ENCODE measurements at regions not wholly inside any gene's neighbourhood (a gene's known extent, or its start where the extent isn't known, plus 50 kb on each side); places are given as distances from the start of the nearest gene placed in this dataset.
A peak's percentile ranks its signal among the peaks of the same experiment; 100 is the strongest.

- H3K4me3 ChIP-seq (ENCODE audit: low read depth, low read length), result no peak overlapping the region
- DNase-seq (ENCODE audit: low read depth), result no peak
- TF ChIP-seq CTCF (IDR thresholded peaks at IDR 0.05; ENCODE audit: control insufficient read depth, extremely low read depth, insufficient read depth), result no peak
These were observed 501.5 kb upstream of the USP15 start for GRCh38 chr12:61758661-61759060.

GRCh38 chr12:61765926-61766325 lies 494.3 kb upstream of the USP15 start:
- no peak for TF ChIP-seq CTCF (IDR thresholded peaks at IDR 0.05; ENCODE audit: control insufficient read depth, extremely low read depth, insufficient read depth)
- DNase-seq (ENCODE audit: low read depth), result no peak
- H3K4me3 ChIP-seq (ENCODE audit: low read depth, low read length), result no peak overlapping the region

GRCh38 chr12:61780435-61780834 lies 479.8 kb upstream of the USP15 start:
- peak; percentile 28 for DNase-seq (ENCODE audit: low read depth)
- H3K4me3 ChIP-seq (ENCODE audit: low read depth, low read length), result no peak overlapping the region
- no peak for TF ChIP-seq CTCF (IDR thresholded peaks at IDR 0.05; ENCODE audit: control insufficient read depth, extremely low read depth, insufficient read depth)

GRCh38 chr12:61781021-61781581 lies 479.1 kb upstream of the USP15 start:
- H3K4me3 ChIP-seq (ENCODE audit: low read depth, low read length), result no peak overlapping the region

GRCh38 chr12:61796846-61797245 lies 463.4 kb upstream of the USP15 start:
- DNase-seq (ENCODE audit: low read depth), result no peak
- no peak overlapping the region for H3K4me3 ChIP-seq (ENCODE audit: low read depth, low read length)
- TF ChIP-seq CTCF (IDR thresholded peaks at IDR 0.05; ENCODE audit: control insufficient read depth, extremely low read depth, insufficient read depth), result no peak

More at GRCh38 chr12:61781021-61781581, 479.1 kb upstream of the USP15 start:
- no peak for DNase-seq (ENCODE audit: low read depth)
- no peak for TF ChIP-seq CTCF (IDR thresholded peaks at IDR 0.05; ENCODE audit: control insufficient read depth, extremely low read depth, insufficient read depth)

- no peak for TF ChIP-seq CTCF (IDR thresholded peaks at IDR 0.05; ENCODE audit: control insufficient read depth, extremely low read depth, insufficient read depth)
- no peak for DNase-seq (ENCODE audit: low read depth)
These were observed 462.9 kb upstream of the USP15 start for GRCh38 chr12:61797266-61797665.

GRCh38 chr12:61798778-61799177 lies 461.4 kb upstream of the USP15 start:
- H3K4me3 ChIP-seq (ENCODE audit: low read depth, low read length), result no peak overlapping the region
- no peak for TF ChIP-seq CTCF (IDR thresholded peaks at IDR 0.05; ENCODE audit: control insufficient read depth, extremely low read depth, insufficient read depth)
- DNase-seq (ENCODE audit: low read depth), result no peak

More at GRCh38 chr12:61797266-61797665, 462.9 kb upstream of the USP15 start:
- H3K4me3 ChIP-seq (ENCODE audit: low read depth, low read length), result no peak overlapping the region
